ENCODE measurements at regions not wholly inside any gene's neighbourhood (a gene's known extent, or its start where the extent isn't known, plus 50 kb on each side); places are given as distances from the start of the nearest gene placed in this dataset.

DNA sequence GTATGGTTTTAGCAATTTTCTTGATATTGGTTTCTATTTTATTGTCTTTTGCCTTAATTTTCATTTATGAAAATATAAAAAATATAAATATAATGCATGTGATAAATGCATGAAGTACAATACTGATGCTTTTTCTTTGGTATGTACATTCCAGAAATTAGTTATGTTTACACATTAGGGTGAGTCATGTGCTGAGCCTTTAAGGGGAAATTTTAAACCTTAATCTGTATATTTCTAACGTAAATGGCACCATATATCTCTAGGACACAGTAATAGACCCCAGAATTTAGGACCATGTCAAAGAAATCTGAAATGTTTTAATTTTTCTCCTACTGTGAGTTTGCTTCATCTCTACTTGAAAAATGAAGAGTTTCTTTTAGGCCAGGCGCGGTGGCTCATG is 117.8 kb upstream of the SPRY1 start:
- H3K9me3 ChIP-seq (ENCODE audit: low read depth): no peaks in the 10 kb centered on the region
- no peak overlapping the region for H3K9ac ChIP-seq
- no peak overlapping the region for H3K27ac ChIP-seq
- no peaks in the 10 kb centered on the region for H3K79me2 ChIP-seq (ENCODE audit: low read depth)
- no peak for DNase-seq (ENCODE audit: low spot score)
- H4K20me1 ChIP-seq (ENCODE audit: low read depth): no peaks in the 10 kb centered on the region
- no peak overlapping the region for H3K27ac Mint-ChIP-seq
- TF ChIP-seq EZH2 (IDR thresholded peaks at IDR 0.05): no peak
- no peak for TF ChIP-seq CTCF (IDR thresholded peaks at IDR 0.05)
- no peak for TF ChIP-seq EZH2phosphoT487 (IDR thresholded peaks at IDR 0.05)
- peaks cover 2% of the 10 kb centered on the region for H3K27me3 Mint-ChIP-seq (ENCODE audit: insufficient read depth, low read depth)
- H3K36me3 ChIP-seq: no peaks in the 10 kb centered on the region
- H3K4me1 ChIP-seq: peaks cover 18% of the 10 kb centered on the region
- no peak overlapping the region for H3K4me3 Mint-ChIP-seq
- no peaks in the 10 kb centered on the region for H3K27me3 ChIP-seq
- H3K4me3 ChIP-seq: no peak overlapping the region
- peaks cover 4% of the 10 kb centered on the region for H3K4me1 Mint-ChIP-seq
- H3K9me3 Mint-ChIP-seq: peaks cover 15% of the 10 kb centered on the region
- no peak overlapping the region for H3K4me2 ChIP-seq
- H3K36me3 Mint-ChIP-seq: peaks cover 12% of the 10 kb centered on the region
- H3F3A ChIP-seq (ENCODE audit: low read depth): no peaks in the 10 kb centered on the region
- no peak overlapping the region for H2AFZ ChIP-seq (replicated peaks)

DNA sequence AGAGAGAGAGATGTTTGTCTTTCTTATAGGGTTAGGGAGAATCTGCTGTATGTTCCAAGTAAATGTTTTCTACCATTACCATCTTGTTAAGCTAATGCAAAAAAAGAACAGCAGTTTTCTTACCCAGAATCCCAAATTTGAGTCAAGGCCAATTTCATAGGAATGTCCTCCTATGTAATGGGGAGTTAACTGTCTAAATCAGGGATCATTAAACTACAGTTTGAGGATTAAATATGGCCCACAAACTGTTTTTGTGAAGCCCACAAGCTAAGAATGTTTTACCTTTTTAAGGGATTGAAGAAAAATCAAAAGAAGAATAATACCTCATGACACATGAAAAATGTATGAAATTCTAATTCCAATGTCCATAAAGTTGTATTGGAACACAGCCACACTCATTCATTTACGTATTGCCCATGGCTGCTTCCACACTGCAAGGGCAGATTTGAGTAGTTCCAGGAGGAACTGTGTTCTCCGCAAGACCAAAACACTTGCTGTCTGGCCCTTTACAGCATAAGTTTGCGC is 113.2 kb upstream of the SPRY1 start:
- Histone ChIP-seq H3K4me3 (no peak overlapping the region), H3K4me1 (peaks cover 18% of the 10 kb centered on the region), H3K9me3 (ENCODE audit: low read depth) (no peaks in the 10 kb centered on the region), H3F3A (ENCODE audit: low read depth) (no peaks in the 10 kb centered on the region), H3K36me3 (no peaks in the 10 kb centered on the region), H3K27ac (no peak overlapping the region), H3K9ac (no peak overlapping the region), H3K4me2 (no peak overlapping the region), H4K20me1 (ENCODE audit: low read depth) (no peaks in the 10 kb centered on the region), H3K79me2 (ENCODE audit: low read depth) (no peaks in the 10 kb centered on the region), H2AFZ (replicated peaks) (no peak overlapping the region), H3K27me3 (no peaks in the 10 kb centered on the region)
- H3K9me3 Mint-ChIP-seq: peaks cover 7% of the 10 kb centered on the region
- H3K27me3 Mint-ChIP-seq (ENCODE audit: insufficient read depth, low read depth): no peaks in the 10 kb centered on the region
- H3K27ac Mint-ChIP-seq: no peak overlapping the region
- DNase-seq (ENCODE audit: low spot score): no peak
- peaks cover 4% of the 10 kb centered on the region for H3K4me1 Mint-ChIP-seq
- peaks cover 8% of the 10 kb centered on the region for H3K36me3 Mint-ChIP-seq
- no peak overlapping the region for H3K4me3 Mint-ChIP-seq
- TF ChIP-seq EZH2phosphoT487 (IDR thresholded peaks at IDR 0.05) (no peak), CTCF (IDR thresholded peaks at IDR 0.05) (no peak), EZH2 (IDR thresholded peaks at IDR 0.05) (no peak)

GRCh38 chr4:123284168-123284567 is 112.4 kb upstream of the SPRY1 start:
- no peak for DNase-seq (ENCODE audit: low spot score)
- Histone ChIP-seq H3K4me3 (no peak overlapping the region), H3K79me2 (ENCODE audit: low read depth) (no peaks in the 10 kb centered on the region), H3K4me2 (no peak overlapping the region), H3F3A (ENCODE audit: low read depth) (no peaks in the 10 kb centered on the region), H3K4me1 (peaks cover 18% of the 10 kb centered on the region), H3K36me3 (no peaks in the 10 kb centered on the region), H3K9ac (no peak overlapping the region), H4K20me1 (ENCODE audit: low read depth) (no peaks in the 10 kb centered on the region), H3K27ac (no peak overlapping the region), H3K9me3 (ENCODE audit: low read depth) (no peaks in the 10 kb centered on the region), H3K27me3 (no peaks in the 10 kb centered on the region), H2AFZ (replicated peaks) (no peak overlapping the region)
- Mint-ChIP-seq H3K9me3 (peaks cover 9% of the 10 kb centered on the region), H3K36me3 (peaks cover 11% of the 10 kb centered on the region), H3K27ac (no peak overlapping the region), H3K27me3 (ENCODE audit: insufficient read depth, low read depth) (no peaks in the 10 kb centered on the region), H3K4me1 (peaks cover 4% of the 10 kb centered on the region), H3K4me3 (no peak overlapping the region)
- TF ChIP-seq CTCF (IDR thresholded peaks at IDR 0.05) (no peak), EZH2phosphoT487 (IDR thresholded peaks at IDR 0.05) (no peak), EZH2 (IDR thresholded peaks at IDR 0.05) (no peak)

All from neural progenitor cell (in vitro differentiated cells).